H9 (cell line): ENCODE measurements at regions not wholly inside any gene's neighbourhood (a gene's known extent, or its start where the extent isn't known, plus 50 kb on each side); places are given as distances from the start of the nearest gene placed in this dataset.

Source experiments
- DNase-seq: peaks from one replicate; pipeline ENCODE4 v3.0.0-alpha.2; 2017
- H2AFZ ChIP-seq: one replicate; pipeline ENCODE4 v1.6.1; 2013; ENCODE audit warnings: mild to moderate bottlenecking, low read length, control low read depth, moderate library complexity
- H2AK5ac ChIP-seq: 2 replicates; pipeline ENCODE4 v1.6.1; 2013; ENCODE audit warnings: low read length, control low read depth, mixed read lengths; ENCODE audit not compliant: insufficient read length
- H2BK120ac ChIP-seq: one replicate; pipeline ENCODE4 v1.6.1; 2013; ENCODE audit warnings: low read depth, mild to moderate bottlenecking, low read length, control low read depth, inconsistent platforms; ENCODE audit not compliant: poor library complexity, severe bottlenecking
- H2BK12ac ChIP-seq: 2 replicates; pipeline ENCODE4 v1.6.1; 2013; ENCODE audit warnings: low read length, control low read depth, mixed read lengths, low read depth; ENCODE audit not compliant: insufficient read length
- H2BK15ac ChIP-seq: 2 replicates; pipeline ENCODE4 v1.6.1; 2013; ENCODE audit warnings: low read depth, low read length, control low read depth
- H2BK20ac ChIP-seq: one replicate; pipeline ENCODE4 v1.6.1; 2013; ENCODE audit warnings: low read depth, mild to moderate bottlenecking, low read length, control low read depth, inconsistent platforms; ENCODE audit not compliant: poor library complexity, severe bottlenecking
- H2BK5ac ChIP-seq: 2 replicates; pipeline ENCODE4 v1.6.1; 2013; ENCODE audit warnings: low read length, control low read depth, mixed read lengths; ENCODE audit not compliant: insufficient read length
- H3K14ac ChIP-seq: 2 replicates; pipeline ENCODE4 v1.6.1; 2013; ENCODE audit warnings: low read length, control low read depth; ENCODE audit not compliant: insufficient read depth
- H3K18ac ChIP-seq: 2 replicates; pipeline ENCODE4 v1.6.1; 2013; ENCODE audit warnings: low read depth, mild to moderate bottlenecking, mixed read lengths, low read length, control low read depth; ENCODE audit not compliant: insufficient read length
- H3K23ac ChIP-seq: 2 replicates; pipeline ENCODE4 v1.6.1; 2013; ENCODE audit warnings: low read length, control low read depth, mixed read lengths, low read depth; ENCODE audit not compliant: insufficient read length
- H3K23me2 ChIP-seq: 2 replicates; pipeline ENCODE4 v1.6.1; 2013; ENCODE audit warnings: low read depth, mild to moderate bottlenecking, mixed read lengths, low read length, control low read depth; ENCODE audit not compliant: insufficient read length, poor library complexity, severe bottlenecking
- H3K27ac ChIP-seq: 2 replicates; pipeline ENCODE4 v1.5.1; 2013; ENCODE audit warnings: low read length, control low read depth, mixed read lengths, low read depth; ENCODE audit not compliant: insufficient read length
- H3K27me3 ChIP-seq: 2 replicates; pipeline ENCODE4 v1.6.1; 2013; ENCODE audit warnings: low read length, control low read depth, inconsistent platforms; ENCODE audit not compliant: insufficient read depth
- H3K4ac ChIP-seq: 2 replicates; pipeline ENCODE4 v1.6.1; 2013; ENCODE audit warnings: low read depth, mild to moderate bottlenecking, control low read depth, inconsistent platforms, low read length, moderate library complexity
- H3K4me1 ChIP-seq: 2 replicates; pipeline ENCODE4 v1.6.1; 2013; ENCODE audit warnings: low read length, control low read depth, inconsistent platforms; ENCODE audit not compliant: insufficient read depth
- H3K4me2 ChIP-seq: 2 replicates; pipeline ENCODE4 v1.6.1; 2013; ENCODE audit warnings: low read length, control low read depth, mixed read lengths; ENCODE audit not compliant: insufficient read length, insufficient read depth
- H3K56ac ChIP-seq: 2 replicates; pipeline ENCODE4 v1.6.1; 2013; ENCODE audit warnings: low read depth, mild to moderate bottlenecking, mixed read lengths, low read length, control low read depth; ENCODE audit not compliant: insufficient read length
- H3K79me1 ChIP-seq: 2 replicates; pipeline ENCODE4 v1.6.1; 2013; ENCODE audit warnings: low read depth, mild to moderate bottlenecking, moderate library complexity, low read length, control low read depth, inconsistent platforms; ENCODE audit not compliant: insufficient read depth, poor library complexity, severe bottlenecking
- H3K79me2 ChIP-seq: 2 replicates; pipeline ENCODE4 v1.6.1; 2013; ENCODE audit warnings: low read length, control low read depth, inconsistent platforms; ENCODE audit not compliant: insufficient read depth
- H3K9ac ChIP-seq: 2 replicates; pipeline ENCODE4 v1.6.1; 2013; ENCODE audit warnings: low read length, control low read depth, mixed read lengths; ENCODE audit not compliant: insufficient read length; ENCODE audit errors: extremely low read depth
- H3K9me3 ChIP-seq: one replicate; pipeline ENCODE4 v1.6.1; 2013; ENCODE audit warnings: low read depth, low read length, inconsistent platforms; ENCODE audit not compliant: control insufficient read depth
- H3T11ph ChIP-seq: one replicate; pipeline ENCODE4 v1.6.1; 2013; ENCODE audit warnings: mild to moderate bottlenecking, low read length, control low read depth, inconsistent platforms
- H4K20me1 ChIP-seq: one replicate; pipeline ENCODE4 v1.6.1; 2013; ENCODE audit not compliant: control insufficient read depth, insufficient read length, insufficient read depth
- H4K5ac ChIP-seq: 2 replicates; pipeline ENCODE4 v1.6.1; 2013; ENCODE audit warnings: low read depth, mild to moderate bottlenecking, mixed read lengths, low read length, control low read depth; ENCODE audit not compliant: insufficient read length
- H4K8ac ChIP-seq: replicated peaks from 2 replicates; pipeline ENCODE4 v1.6.1; 2013; ENCODE audit warnings: low read length, control low read depth, mixed read lengths, low read depth; ENCODE audit not compliant: insufficient read length
- H4K91ac ChIP-seq: 2 replicates; pipeline ENCODE4 v1.6.1; 2013; ENCODE audit warnings: low read depth, mild to moderate bottlenecking, moderate library complexity, mixed read lengths, low read length, control low read depth; ENCODE audit not compliant: insufficient read length
- H3K27ac Mint-ChIP-seq, 3 experiments: 2 replicates in 2 of 3; 3 replicates in 1 of 3; pipeline ENCODE4 v1.8.0; 2020 to 2021; ENCODE audit warnings: mixed read lengths in 3 of 3, mild to moderate bottlenecking in 1 of 3, moderate library complexity in 1 of 3
- H3K27me3 Mint-ChIP-seq: 2 replicates; pipeline ENCODE4 v1.8.0; 2021; ENCODE audit warnings: low read depth, mild to moderate bottlenecking, moderate library complexity, mixed read lengths
- H3K36me3 Mint-ChIP-seq, 3 experiments: 2 replicates in 2 of 3; 3 replicates in 1 of 3; pipeline ENCODE4 v1.8.0; 2020 to 2021; ENCODE audit warnings: low read depth in 3 of 3, mixed read lengths in 3 of 3; ENCODE audit not compliant: insufficient read depth in 1 of 3
- H3K4me1 Mint-ChIP-seq, 2 experiments: 2 replicates each; pipeline ENCODE4 v1.8.0; 2020; ENCODE audit warnings: mixed read lengths in 2 of 2
- H3K4me3 Mint-ChIP-seq, 2 experiments: 2 replicates in 1 of 2; 3 replicates in 1 of 2; pipeline ENCODE4 v1.8.0; 2020 to 2021; ENCODE audit warnings: mild to moderate bottlenecking in 2 of 2, mixed read lengths in 2 of 2, moderate library complexity in 1 of 2
- H3K9me3 Mint-ChIP-seq, 2 experiments: 2 replicates in 1 of 2; 3 replicates in 1 of 2; pipeline ENCODE4 v1.8.0; 2020; ENCODE audit warnings: mild to moderate bottlenecking in 2 of 2, mixed read lengths in 2 of 2, moderate library complexity in 1 of 2
- CTCF ChIP-seq: fragments of 200-600 bp; sonication (generic); conservative IDR thresholded peaks from 3 replicates; pipeline ENCODE4 v1.8.0; 2021; ENCODE audit warnings: antibody characterized with exemption, mild to moderate bottlenecking
- WGBS: extraction: QIAGEN DNeasy Blood & Tissue Kit; methylation state at CpG from one replicate; pipeline ENCODE4 v1.1.7; 2013; ENCODE audit warnings: missing lambda C conversion rate, low lambda C conversion rate, mixed read lengths; ENCODE audit not compliant: insufficient read length; ENCODE audit errors: extremely low coverage; 5-methylcytosine and 5-hydroxymethylcytosine counted together

GRCh38 chr5:2557435-2557834, 194.0 kb downstream of the IRX2 start:
- Histone ChIP-seq H4K91ac (no peak overlapping the region), H3K23me2 (no peaks in the 10 kb centered on the region), H2BK15ac (no peak overlapping the region), H3K27ac (no peak overlapping the region), H2AFZ (no peak overlapping the region), H2BK120ac (no peak overlapping the region), H3K56ac (no peak overlapping the region), H2BK5ac (no peak overlapping the region), H4K5ac (no peak overlapping the region), H2BK12ac (no peak overlapping the region), H3K79me1 (no peaks in the 10 kb centered on the region), H3K14ac (no peak overlapping the region), H4K8ac (no peak overlapping the region), H3K79me2 (no peaks in the 10 kb centered on the region), H4K20me1 (no peaks in the 10 kb centered on the region), H2AK5ac (no peak overlapping the region), H3K18ac (no peak overlapping the region), H2BK20ac (no peak overlapping the region), H3T11ph (no peak overlapping the region), H3K4me1 (no peaks in the 10 kb centered on the region), H3K23ac (no peak overlapping the region), H3K4ac (no peak overlapping the region), H3K27me3 (no peaks in the 10 kb centered on the region), H3K4me2 (no peak overlapping the region), H3K9ac (no peak overlapping the region), H3K9me3 (peaks cover 4% of the 10 kb centered on the region)
- Mint-ChIP-seq H3K4me3 (no peak overlapping the region), H3K4me1 (no peaks in the 10 kb centered on the region), H3K27ac (no peak overlapping the region), H3K9me3 (peaks cover 31 to 34% of the 10 kb centered on the region in 2 experiments), H3K36me3 (peaks cover 12 to 27% (median 14%) of the 10 kb centered on the region in 3 experiments), H3K27me3 (no peaks in the 10 kb centered on the region; the same call in none of the 2 replicates)
- DNase-seq: no peak
- no peak for TF ChIP-seq CTCF
- no CpG with 5 or more reads among the region's 12 CpGs for WGBS
